GM19395 (cell line): ENCODE measurements at regions not wholly inside any gene's neighbourhood (a gene's known extent, or its start where the extent isn't known, plus 50 kb on each side); places are given as distances from the start of the nearest gene placed in this dataset.

ENCODE experiments used
- ATAC-seq: cut with Tn5 transposase; IDR thresholded peaks from one replicate; pipeline ENCODE4 v1.9.1; 2021; ENCODE audit warnings: mild to moderate bottlenecking, moderate library complexity; ENCODE audit not compliant: unreplicated experiment

DNA sequence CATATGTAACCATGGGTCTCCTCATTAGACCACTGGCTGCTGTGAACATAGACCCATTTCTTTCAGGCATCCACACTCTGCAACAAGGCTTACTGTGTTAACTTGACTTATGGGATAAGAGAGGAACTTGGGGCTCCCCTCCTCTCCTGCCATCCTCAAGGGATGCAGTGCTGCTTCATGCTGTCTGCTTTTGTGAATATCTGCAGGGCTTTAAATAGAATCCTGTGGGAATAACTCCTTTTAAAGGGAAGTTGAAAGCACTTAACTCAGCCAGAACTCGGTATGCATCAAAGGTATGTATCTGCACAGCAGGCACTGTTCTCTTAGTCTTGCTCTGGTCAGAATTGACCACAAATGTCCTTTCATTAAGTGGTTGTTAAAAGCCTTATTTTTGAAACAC, 222.5 kb upstream of the KIRREL3 start:
- ATAC-seq: no peak

DNA sequence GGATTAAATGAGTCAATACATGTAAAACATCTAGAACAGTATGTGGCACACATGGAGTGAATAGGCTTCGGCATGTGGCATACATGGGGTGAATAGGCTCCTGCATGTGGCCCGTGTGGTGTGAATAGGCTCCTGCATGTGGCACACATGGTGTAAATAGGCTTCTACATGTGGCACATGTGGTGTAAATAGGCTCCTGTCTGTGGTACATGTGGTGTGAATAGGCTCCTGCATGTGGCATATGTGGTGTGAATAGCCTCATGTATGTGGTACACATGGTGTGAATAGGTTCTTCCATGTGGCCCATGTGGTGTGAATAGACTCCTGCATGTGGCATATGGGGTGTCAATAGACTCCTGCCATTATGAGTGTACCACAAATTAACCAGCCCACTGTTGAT, 219.1 kb upstream of the KIRREL3 start:
- no peak for ATAC-seq

DNA sequence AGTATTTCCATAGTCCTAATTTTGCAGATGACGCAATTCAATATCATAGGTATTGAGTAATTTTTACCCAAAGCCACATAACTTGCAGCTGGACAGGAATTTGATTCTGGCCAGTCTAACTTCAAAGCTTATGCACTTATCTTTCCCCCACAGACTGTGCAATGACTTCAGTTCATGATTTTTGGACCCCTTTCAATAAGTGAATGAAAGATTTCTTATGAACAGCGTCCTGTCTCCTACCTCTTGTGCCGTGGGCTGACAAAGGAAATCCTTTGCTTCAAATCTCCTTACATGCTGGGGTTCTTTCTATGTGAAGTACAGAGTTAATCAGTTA, 217.7 kb upstream of the KIRREL3 start:
- ATAC-seq: no peak

DNA sequence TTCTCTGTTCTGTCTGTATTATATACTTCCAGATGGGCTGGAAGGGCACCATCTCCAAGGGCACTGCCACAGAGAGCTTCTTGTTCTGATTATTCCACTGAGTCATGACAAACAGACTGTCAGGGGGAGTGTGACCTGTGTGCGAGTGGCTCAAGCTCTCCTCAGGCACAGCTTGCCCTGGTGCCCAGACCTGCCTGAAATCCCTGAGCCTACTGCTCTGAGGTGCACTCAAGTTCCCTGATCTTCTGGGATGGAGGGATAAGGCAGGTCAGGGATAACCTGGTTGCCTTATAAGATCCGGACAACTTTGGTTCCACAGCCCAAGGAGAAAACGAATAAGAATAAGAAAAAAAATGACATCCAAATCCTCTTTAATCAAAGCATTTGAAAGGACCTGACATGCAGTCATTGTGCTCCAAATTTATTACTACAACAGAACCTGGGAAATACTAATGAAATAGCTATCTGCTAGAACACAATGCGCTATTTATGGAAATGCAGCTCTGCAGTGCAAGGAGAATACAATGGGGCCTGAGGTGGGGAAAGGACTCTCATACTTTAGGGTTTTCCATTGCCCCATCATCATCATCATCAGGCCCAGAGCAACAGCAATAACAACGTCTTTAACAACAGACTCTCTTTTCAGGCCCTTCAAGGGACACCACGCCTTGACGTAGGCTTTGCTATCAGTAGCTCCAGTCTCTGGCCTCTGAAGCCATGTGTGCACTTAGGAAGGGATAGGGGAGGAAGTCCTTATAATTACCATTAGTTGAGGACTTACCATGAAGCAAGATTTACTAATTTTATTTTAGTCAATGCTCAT, 217.1 kb upstream of the KIRREL3 start:
- ATAC-seq: no peak

DNA sequence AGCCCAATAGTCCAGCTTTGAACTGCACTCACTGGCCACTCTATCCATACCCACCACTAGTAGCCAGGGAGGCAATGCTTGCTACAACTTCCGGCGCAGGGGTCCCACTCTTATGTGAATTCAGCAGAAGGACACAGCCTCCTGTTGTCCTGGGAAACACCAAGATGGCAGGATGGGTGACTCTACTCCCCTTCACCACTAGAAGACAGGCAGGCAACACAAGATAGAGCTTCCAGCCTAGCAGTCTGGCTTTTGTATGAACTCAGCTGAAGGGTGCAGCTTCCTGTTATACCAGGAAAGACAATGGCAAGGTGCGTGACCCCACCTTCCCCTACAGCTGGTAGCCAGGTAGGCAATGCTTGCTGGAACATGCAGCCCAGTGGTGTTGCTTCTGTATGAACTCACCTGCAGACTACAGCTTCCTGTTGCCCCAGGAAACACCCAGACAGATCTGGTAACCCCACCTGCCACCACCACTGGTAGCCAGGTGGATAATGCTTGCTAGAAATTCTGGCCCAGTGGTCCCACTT, 205.2 kb upstream of the KIRREL3 start:
- ATAC-seq: no peak

DNA sequence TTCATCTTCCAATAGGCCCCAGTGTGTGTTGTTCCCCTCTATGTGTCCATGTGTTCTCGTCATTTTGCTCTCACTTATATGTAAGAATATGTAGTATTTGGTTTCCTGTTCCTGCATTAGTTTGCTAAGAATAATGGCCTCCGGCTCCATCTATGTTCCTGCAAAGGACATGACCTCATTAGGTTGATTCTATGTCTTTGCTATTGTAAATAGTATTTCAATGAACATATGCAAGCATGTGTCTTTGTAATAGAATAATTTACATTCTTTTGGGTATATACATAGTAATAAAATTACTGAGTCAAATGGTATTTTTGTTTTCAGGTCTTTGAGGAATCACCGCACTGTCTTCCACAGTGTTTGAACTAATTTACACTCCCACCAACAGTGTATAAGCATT, 202.9 kb upstream of the KIRREL3 start:
- ATAC-seq: no peak

DNA sequence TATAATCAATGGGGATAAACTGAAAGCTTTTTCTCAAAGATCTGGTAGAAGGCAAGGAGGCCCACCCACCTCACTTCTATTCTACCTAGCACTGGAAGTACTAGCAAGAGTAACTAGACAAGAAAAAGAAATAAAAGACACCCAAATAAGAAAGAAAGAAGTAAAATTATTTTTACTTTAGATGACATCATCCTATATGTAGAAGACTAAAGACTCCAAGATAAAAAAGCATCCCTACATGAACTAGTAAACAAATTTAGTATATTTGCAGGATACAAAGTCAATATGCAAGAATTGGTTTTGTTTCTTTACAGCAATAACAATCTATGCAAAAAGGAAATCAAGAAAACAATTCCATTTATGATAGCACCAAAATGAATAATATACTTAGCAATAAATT, 201.5 kb upstream of the KIRREL3 start:
- no peak for ATAC-seq

DNA sequence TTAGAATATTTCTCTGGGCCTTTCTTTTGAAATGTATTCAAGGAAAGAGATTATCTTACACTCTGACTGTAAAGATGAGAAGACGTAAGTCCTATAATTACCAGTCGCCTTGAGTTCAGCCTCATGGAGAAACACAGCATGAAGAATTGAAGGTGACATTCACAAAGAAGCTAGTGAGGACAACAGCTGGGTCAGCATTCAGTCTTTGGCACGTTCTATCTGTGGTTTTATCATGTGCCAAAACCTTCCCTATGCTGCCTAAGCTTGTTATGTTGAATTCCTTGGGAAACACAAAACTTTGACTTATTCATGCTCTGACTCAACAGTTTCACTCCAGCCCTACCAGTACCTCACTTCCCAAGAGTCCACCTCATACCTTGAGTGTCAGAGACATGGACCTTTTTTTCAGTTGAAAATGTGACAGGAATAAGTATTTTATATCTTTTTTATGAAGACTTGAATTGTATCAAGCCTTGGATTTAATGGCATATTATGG, 198.8 kb upstream of the KIRREL3 start:
- no peak for ATAC-seq

DNA sequence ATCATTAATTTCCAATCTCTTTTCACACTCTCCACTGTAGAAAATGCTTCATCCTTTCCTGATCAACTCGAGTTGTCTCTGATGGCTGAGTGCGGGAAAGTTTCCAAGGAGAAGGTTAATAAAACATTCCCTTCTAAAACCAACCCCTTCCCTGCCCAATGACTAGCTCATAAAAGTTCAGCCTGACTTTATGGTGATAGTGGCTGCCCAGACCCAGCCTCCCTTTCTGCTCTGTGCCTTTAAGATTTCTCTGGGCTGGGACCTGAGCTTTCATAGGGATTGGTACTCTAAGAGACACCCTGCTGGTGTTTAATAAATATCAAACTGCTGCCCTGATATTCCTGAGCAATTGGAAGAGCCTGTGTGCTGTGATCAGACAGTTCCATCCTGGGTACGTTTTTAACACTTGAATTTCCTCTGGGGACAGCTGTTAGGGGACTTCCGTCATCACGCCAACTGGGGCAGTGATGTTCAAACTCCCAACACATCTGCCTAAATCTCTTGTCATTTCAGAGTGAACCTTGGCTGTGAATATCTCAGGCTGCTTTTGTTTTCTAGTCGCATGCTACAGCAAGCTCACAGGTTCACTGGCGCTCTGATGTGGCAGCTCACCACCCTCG, 195.0 kb upstream of the KIRREL3 start:
- ATAC-seq: no peak

DNA sequence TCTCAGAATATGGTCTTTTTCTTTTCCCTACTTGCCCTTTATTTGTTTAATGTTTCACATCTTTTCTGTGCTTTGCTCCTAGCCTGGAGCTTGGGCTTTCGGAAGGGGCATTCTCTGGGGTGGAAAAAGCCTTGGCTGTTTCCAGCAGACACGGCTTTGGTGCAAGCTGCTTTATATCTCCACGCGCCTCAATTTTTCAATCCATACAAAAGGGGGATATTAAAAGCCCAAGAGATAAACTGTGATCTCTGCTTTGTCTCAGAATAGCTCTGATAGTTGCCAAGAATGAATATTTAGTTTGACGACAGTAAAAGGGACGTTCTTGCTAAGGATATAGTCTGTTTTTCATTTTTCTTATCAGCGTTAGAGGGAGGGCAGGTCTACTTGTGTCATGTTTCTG, 194.0 kb upstream of the KIRREL3 start:
- no peak for ATAC-seq

DNA sequence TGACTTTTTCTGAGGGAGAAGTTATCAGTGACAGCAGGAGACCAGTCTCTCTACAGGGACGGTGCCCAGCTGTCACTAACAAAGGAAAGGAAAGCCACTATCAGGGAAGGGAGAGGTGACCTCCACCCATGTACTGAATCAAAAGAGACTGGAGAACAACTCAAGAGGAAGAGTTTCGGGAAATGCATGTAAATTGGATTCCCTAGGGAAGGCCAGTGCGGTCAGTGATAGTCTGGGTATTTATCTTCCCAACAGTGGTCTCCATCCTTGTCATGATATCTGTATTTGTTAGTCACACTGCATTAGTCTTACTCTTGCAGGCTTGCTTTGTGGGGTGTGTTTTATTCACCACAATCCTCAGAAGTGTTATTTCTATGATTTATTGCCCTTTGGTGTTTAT, 193.4 kb upstream of the KIRREL3 start:
- no peak for ATAC-seq

DNA sequence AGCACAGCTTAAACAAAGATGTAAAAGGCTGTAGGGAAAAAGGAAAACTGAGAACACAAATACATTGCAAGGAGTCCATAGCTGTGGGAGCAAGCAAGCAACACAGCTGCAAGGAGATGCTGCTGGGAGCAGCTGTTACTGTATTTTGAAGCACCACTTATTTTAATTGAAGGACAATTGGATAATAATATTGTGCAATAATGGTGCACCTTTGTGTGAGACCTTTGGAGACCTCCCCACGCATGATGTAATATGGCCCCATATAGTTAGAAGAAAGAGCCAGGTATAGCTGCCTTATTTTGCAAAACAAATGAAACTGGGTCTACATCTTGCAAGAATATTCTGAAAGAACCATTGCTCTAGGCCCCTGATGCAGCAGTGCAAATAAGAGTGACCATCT, 191.1 kb upstream of the KIRREL3 start:
- no peak for ATAC-seq

DNA sequence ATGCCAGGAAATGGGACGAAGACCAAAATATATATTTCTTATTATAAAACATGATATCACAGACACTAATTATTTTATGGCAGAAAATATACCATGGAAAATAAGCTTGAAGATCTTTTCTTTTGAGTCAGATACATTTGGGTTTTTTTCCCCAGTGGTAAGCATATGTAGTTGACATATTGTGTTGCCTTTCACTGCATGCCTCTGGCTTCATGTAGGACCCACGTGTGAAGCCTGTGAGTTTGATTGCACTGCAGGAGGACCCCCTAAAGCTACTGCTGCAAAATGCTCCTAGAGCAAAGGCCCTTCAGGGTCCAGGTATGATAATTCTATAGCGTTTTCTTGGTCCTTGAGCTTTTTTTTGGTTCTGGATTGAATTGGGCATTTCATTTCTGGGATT, 190.7 kb upstream of the KIRREL3 start:
- no peak for ATAC-seq

DNA sequence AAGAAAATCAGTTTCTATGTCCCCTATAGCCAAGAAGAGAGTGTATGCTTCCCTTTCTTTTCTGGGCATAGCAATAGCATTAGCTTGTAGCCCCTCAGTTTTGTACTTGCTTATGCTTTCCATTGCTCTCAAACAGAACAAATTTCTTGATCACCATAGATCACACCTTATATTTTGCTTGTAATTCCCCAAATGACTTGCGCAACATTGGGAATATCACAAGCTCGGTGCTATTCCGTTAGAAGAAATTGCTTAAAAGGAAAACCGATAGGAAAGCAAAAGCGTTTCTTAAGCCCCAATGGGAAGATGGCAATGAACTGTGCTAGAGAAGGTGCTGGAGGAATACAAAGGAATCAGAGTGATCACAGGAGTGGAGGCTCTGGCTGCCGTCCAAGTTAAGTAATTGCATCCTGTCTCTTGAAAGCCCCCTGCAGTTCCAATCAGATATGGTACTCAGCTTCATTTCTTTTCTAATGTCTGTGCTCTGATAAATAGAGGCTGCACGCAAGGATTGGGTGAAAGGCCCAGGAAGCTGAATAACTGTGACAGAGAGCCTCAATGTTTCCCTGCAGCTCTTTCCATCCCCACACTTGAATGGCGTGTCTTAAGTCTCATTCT, 182.1 kb upstream of the KIRREL3 start:
- ATAC-seq: no peak

DNA sequence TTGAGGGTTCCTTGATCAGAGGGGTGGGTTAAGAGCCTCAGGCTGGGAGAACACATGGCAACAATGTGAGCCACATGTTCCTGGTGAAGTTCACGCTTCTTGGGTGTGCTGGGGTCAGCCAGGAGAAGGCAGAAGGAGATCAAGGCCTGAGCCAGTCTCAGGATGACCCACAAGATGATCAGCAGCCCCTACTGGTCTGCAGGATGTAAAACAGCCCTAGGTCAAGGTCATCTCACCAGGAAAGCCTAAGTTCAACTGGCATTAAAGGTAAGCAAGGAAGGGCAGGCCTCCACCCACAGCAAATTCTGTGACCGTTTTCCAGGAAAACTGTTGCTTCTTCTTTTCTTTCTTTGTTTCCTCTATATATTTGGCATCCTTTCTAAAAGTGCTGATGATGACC, 156.7 kb upstream of the KIRREL3 start:
- ATAC-seq: no peak

DNA sequence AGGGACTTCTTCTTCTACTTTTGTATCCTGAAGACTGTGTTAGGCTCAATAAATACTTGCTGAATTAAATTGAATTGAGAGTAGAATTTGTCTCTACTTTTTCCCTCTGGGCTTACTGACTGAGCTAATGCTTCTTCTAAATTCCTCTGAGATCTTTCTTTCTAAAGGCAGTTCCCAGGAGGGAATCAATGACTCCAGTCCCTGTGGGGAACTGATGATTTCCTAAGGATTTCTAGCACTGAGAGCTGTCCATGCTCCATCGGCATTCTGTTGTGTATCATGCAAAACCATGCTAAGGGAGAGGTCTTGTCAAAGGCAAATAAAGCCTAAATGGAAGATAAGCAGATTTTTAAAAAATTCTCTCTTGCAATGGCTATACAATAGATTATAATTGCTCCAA, 148.8 kb upstream of the KIRREL3 start:
- ATAC-seq: no peak

DNA sequence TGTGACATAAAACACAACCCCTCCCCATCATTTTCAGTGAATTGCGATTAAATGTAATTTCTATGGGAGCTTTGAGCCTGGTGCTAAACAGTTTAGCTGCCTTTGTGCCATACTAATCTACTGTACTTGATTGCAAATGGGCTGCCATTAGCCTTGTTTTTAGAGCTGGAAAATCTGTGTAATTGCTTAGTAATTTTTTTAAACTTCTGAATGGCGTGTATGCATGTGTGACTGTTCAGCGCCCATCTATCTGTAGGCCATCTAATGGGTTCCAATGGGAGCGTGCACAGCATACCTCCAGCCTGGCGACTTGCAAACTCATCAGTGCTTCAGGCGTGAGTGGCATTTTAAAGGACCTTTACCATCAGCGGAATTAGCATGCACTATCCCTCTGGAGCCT, 142.7 kb upstream of the KIRREL3 start:
- no peak for ATAC-seq

DNA sequence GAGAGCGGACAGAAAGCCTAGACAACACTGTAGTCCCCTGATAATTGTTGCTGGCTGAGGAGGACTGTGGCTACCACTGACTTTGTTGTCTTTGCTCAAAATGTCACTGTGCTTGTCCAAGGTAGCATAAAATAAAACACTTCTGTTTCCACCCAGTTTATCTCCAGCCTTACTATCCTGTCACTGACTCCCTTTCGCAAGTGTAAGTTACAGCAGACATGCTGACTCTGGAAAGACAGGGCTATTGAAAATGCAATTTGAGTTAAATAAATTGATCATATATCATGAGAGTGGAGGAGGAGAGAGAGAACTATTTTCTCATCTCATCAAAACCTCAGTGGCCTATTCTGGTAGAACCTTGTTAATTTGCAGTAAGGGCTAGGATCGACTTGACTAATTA, 138.0 kb upstream of the KIRREL3 start:
- ATAC-seq: no peak

DNA sequence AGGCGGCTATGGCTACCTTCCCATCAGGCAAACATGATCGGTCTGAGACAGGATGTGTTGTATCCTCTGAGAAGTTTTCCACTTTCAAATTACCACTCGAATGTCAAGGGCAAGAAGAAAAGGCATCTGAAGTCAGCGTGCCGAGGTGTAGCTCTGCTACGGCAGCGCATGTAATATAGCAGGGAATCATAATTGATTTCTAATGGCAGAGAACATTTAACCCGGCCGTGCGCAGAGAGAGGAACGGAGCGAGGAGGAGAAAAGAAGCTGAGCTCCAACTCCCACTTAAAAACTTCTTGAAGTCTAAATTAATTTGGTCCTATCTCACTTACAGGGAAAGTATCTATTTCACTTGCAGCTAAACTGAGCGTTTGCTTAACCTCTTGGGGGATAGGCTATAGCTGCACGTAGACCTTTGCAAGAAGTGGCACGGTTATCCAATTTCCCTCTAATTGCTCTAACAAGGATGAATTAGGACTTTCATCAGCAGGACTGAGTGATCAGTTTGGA, 137.3 kb upstream of the KIRREL3 start:
- no peak for ATAC-seq

DNA sequence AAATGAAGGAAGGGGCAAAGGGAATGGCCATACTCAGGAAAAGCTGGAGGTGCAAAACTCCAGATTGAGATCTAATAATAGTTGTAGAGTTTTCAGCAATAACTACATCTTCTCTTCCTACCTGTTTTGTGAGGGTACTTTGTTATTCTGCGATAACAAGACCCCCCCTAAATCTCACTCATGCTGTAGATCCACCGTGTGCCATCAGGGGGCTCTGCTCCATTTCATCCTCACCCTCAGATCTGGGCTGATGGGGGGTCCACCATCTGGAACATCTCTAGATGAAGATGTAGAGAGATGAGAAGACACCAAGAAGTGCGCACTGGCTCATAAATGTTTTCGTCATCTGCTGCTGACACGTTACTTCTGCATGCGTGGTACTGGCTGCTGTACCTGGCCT, 135.9 kb upstream of the KIRREL3 start:
- ATAC-seq: no peak

DNA sequence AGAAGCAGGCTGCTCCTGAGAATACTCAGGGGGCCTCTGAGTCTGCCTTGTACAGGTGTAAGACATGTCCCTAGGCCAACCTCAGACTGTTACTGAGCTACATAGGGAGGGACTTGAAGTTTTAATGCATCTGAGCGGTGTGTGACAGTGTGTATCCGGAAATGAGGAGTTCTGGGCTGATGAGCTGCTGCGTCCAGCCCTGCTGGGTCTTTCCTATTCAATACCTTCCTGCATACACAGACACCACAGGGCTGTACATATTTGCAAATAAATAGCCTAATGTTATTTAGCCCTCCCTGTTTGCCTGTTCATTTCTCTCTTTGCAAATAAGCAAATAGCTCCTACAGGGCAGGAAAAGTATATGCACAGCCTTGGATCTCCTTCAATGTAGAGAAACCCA, 134.7 kb upstream of the KIRREL3 start:
- no peak for ATAC-seq

DNA sequence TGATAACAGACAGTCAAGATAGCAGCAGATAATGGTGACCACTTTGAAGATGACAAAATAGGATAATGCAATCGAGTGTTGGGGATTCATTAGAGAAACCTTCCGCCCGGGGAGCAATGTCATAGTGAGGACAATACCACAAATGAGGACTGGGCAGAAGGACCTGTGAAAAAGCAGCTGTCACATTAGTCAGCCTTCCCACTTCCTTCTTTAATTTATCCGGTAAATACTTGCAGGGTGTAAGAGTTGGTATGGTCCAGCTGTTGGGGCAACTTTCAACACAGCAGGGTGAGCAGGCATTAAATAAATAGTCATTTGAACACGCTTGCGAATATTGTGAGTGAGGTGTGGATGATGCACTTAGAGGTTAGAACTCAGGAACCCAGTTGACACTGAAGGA, 132.5 kb upstream of the KIRREL3 start:
- ATAC-seq: no peak
